Panc1 (cell line): ENCODE measurements at regions not wholly inside any gene's neighbourhood (a gene's known extent, or its start where the extent isn't known, plus 50 kb on each side); places are given as distances from the start of the nearest gene placed in this dataset.

Source experiments
- ATAC-seq: fragments of 200-7000 bp; cut with Tn5 transposase; 2 replicates; pipeline ENCODE4 v1.9.1; 2020; ENCODE audit warnings: mild to moderate bottlenecking, moderate library complexity
- BruUV-seq: library from RNA; stranded (reverse); fragments of 400-500 nt; replicated peaks from 2 replicates; lab custom pipeline; 2021; lab: Mats Ljungman, UMichigan
- CTCF ChIA-PET: fragments of 300-600 bp; sonication (Branson Sonifier 250); formaldehyde crosslinking; loops from one replicate; lab custom pipeline; 2022; ENCODE audit warnings: antibody characterized with exemption; lab: Charles Lee
- POLR2A ChIA-PET: fragments of 300-600 bp; sonication (Branson Sonifier 250); formaldehyde crosslinking; loops from one replicate; lab custom pipeline; 2022; ENCODE audit warnings: antibody characterized with exemption; lab: Charles Lee
- DNase-seq: peaks from one replicate; pipeline ENCODE4 v3.0.0-alpha.2; 2010; ENCODE audit warnings: low read depth, low spot score
- H3K27ac ChIP-seq: 2 replicates; pipeline ENCODE4 v1.5.1; 2011; ENCODE audit warnings: mild to moderate bottlenecking, low read length, inconsistent platforms
- H3K27me3 ChIP-seq: fragments of 200-500 bp; sonication (Bioruptor generic); 2 replicates; pipeline ENCODE4 v1.6.0; 2014; ENCODE audit warnings: low read length, inconsistent platforms; ENCODE audit not compliant: control insufficient read depth, insufficient read depth
- H3K36me3 ChIP-seq: fragments of 200-500 bp; sonication (Bioruptor generic); 2 replicates; pipeline ENCODE4 v1.5.1; 2014; ENCODE audit warnings: inconsistent platforms, mild to moderate bottlenecking, low read length, moderate library complexity; ENCODE audit not compliant: control insufficient read depth, insufficient read depth
- H3K4me1 ChIP-seq: 2 replicates; pipeline ENCODE4 v1.5.1; 2011; ENCODE audit warnings: inconsistent platforms, mild to moderate bottlenecking, low read length, moderate library complexity; ENCODE audit not compliant: control insufficient read depth, insufficient read depth
- H3K4me3 ChIP-seq, 2 experiments: 2 replicates each; pipeline ENCODE4 v1.5.1; 2011 to 2012; ENCODE audit warnings: low read depth in 2 of 2, low read length in 2 of 2, mild to moderate bottlenecking in 2 of 2, inconsistent platforms in 1 of 2, moderate library complexity in 1 of 2
- H3K9me3 ChIP-seq: fragments of 200-500 bp; sonication (Bioruptor generic); 2 replicates; pipeline ENCODE4 v1.5.1; 2014; ENCODE audit warnings: low read depth, mild to moderate bottlenecking, inconsistent platforms, low read length, moderate library complexity; ENCODE audit not compliant: control insufficient read depth, insufficient read depth
- CTCF ChIP-seq: fragments of 450-650 bp; IDR thresholded peaks from 2 replicates; pipeline ENCODE4 v1.5.1; 2017; ENCODE audit warnings: mild to moderate bottlenecking
- POLR2AphosphoS5 ChIP-seq: IDR thresholded peaks from 2 replicates; pipeline ENCODE4 v1.6.1; 2012; ENCODE audit warnings: mild to moderate bottlenecking, low read depth, low read length, moderate library complexity
- REST ChIP-seq, 2 experiments: IDR thresholded peaks; 2 replicates each; pipeline ENCODE4 v1.6.1; 2011 to 2012; ENCODE audit warnings: low read depth in 2 of 2, control low read depth in 1 of 2, low read length in 1 of 2, mild to moderate bottlenecking in 1 of 2, moderate library complexity in 1 of 2; ENCODE audit not compliant: insufficient read depth in 1 of 2
- SIN3A ChIP-seq: IDR thresholded peaks from 2 replicates; pipeline ENCODE4 v1.6.1; 2012; ENCODE audit warnings: low read depth, mild to moderate bottlenecking, low read length, moderate library complexity, borderline replicate concordance; ENCODE audit not compliant: insufficient read depth
- TCF7L2 ChIP-seq: IDR thresholded peaks from 2 replicates; pipeline ENCODE4 v1.6.1; 2011; ENCODE audit warnings: mild to moderate bottlenecking, low read depth, low read length, inconsistent platforms
- in situ Hi-C: cut with HindIII; loops from 2 replicates; pipeline ENCODE4 v1.10.0; 2016; ENCODE audit warnings: low sequenced_read_pairs, low pct_unique_long_range_greater_than_20kb
- intact Hi-C: fragments of 100-400 bp; cut with micrococcal nuclease; formaldehyde crosslinking; loops from one replicate; pipeline ENCODE4 v1.10.0; 2022; ENCODE audit not compliant: unreplicated experiment

- no peak overlapping the region for H3K27ac ChIP-seq
- POLR2A ChIA-PET: no interaction called here
- DNase-seq: no peak
- no peaks in the 10 kb centered on the region for H3K36me3 ChIP-seq
- intact Hi-C loops: no loop called here
- 0 out of 2 replicates have a peak, but pooled peaks cover 2% of the 10 kb centered on the region for H3K27me3 ChIP-seq
- in situ Hi-C loops: no loop called here
- H3K9me3 ChIP-seq: no peaks in the 10 kb centered on the region
- no TSS peak for BruUV-seq
- TF ChIP-seq TCF7L2 (no peak), SIN3A (no peak), REST (IDR thresholded peaks at IDR 0.05; ENCODE audit: insufficient read depth in 1 of 2, low read depth in 2 of 2, low read length in 1 of 2) (no peak), POLR2AphosphoS5 (no peak), CTCF (no peak)
- ATAC-seq: no peak
- CTCF ChIA-PET: no interaction called here
- H3K4me1 ChIP-seq: no peaks in the 10 kb centered on the region
- H3K4me3 ChIP-seq: no peak overlapping the region
Measured at GRCh38 chr7:25718596-25718995, 433.4 kb upstream of the NFE2L3 start.

GRCh38 chr7:25719190-25719896 is 432.7 kb upstream of the NFE2L3 start:
- in situ Hi-C loops: no loop called here
- no peak for TF ChIP-seq TCF7L2
- no peak for TF ChIP-seq SIN3A
- TF ChIP-seq POLR2AphosphoS5: no peak
- TF ChIP-seq REST (IDR thresholded peaks at IDR 0.05; ENCODE audit: insufficient read depth in 1 of 2, low read depth in 2 of 2, low read length in 1 of 2): no peak
- no peak for TF ChIP-seq CTCF
- Histone ChIP-seq H3K27me3 (0 out of 2 replicates have a peak, but pooled peaks cover 2% of the 10 kb centered on the region), H3K27ac (no peak overlapping the region), H3K36me3 (no peaks in the 10 kb centered on the region), H3K4me1 (no peaks in the 10 kb centered on the region), H3K4me3 (no peak overlapping the region), H3K9me3 (no peaks in the 10 kb centered on the region)
- CTCF ChIA-PET: no interaction called here
- intact Hi-C loops: no loop called here
- POLR2A ChIA-PET: no interaction called here
- ATAC-seq (no peak), DNase-seq (no peak)
- no TSS peak for BruUV-seq
